Stimulated activated CD8-positive, alpha-beta memory T cell treated with anti-CD3 and anti-CD28 coated beads, Interleukin-2, amount 100 ng/mL, for 1 hour (primary cell): ENCODE measurements at regions not wholly inside any gene's neighbourhood (a gene's known extent, or its start where the extent isn't known, plus 50 kb on each side); places are given as distances from the start of the nearest gene placed in this dataset.
"Not testable (repeated sequence)": the region's sequence is repeated elsewhere in the genome, so short reads cannot be mapped to it uniquely, and the experiment has no call there.

ENCODE experiments used
- DNase-seq, 2 donors: peaks; one replicate each; pipeline ENCODE4 v3.0.0-alpha.2; 2020; ENCODE audit warnings: low read depth in 2 of 2

DNA sequence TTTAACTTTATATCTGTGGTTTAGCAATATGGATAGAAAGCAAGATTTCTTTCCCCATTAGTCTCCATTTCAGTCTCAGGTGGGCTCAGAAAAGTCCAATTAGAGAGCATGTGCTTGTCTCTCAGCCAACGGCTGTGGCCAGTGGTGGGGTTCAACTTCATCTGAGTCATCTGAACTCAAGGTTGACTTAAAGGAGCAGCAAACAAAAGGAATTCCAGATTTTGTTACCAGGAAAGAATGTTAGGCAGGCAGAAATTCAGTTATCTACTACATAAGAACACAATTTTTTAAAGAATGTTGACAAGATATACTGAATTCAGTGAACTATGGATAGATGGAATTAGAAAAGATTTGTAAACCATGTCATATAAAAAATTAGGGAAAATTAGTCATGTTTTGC lies 784.1 kb downstream of the MAT2B start:
- DNase-seq = no peak

DNA sequence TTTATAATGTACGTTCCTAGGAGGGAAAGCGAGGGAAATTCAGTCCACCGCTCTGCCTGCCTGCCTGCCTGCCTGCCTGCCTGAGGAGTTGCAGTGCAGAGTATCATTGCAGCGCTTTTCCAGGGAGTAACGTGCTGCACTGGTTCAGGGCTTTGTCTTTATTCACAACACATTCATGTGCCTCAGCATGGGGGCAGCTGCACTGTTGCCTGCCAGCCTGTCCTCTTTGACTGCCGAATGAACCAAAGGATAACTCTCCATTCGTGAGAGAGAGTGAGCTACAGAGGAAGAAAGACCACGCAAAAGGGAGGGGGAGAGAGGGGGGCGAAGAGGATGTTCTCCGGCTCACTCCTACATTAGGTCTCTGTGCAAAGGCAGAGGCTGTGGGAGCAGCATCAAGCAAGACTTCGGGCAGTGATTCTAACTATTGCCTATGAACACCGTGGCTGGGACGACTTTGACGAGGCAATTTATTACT lies 791.2 kb downstream of the MAT2B start:
- DNase-seq = no peak

DNA sequence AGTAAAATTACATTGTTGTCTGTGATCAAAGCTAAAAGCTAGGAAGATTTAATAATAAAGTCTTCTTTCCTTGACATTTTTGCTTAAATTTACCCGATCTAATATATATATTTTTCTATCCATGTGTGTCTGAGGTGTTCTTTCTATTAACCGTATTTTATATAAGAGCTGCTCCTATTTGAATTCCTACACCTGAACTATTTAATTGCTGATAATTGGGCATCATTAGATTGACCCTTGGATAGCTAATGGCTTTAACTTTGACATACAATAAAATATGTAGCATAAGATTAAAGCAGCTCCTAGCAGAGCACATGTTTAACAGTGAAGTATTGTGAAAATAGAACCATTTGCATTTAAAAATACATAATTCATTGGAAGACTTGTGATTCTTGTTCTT lies 792.7 kb downstream of the MAT2B start:
- DNase-seq = no peak

DNA sequence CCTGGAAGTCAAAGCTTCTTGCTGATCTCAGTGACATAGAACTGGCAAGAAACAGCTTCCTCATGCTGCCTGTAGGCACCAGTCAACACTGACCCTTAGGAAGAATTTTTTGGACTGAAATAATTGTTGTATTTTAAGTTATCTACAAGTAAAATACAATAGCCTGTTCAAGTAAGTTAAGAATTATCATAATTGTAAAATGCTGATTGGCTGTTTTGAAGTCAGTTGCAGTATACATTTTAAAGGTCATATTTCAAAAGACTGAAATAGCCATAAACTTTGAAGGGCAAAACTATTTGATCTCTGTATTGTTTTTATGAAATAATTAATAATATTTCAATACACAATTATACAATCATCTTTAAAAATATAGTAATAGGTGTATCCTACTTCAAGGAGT lies 794.9 kb downstream of the MAT2B start:
- DNase-seq = no peak

DNA sequence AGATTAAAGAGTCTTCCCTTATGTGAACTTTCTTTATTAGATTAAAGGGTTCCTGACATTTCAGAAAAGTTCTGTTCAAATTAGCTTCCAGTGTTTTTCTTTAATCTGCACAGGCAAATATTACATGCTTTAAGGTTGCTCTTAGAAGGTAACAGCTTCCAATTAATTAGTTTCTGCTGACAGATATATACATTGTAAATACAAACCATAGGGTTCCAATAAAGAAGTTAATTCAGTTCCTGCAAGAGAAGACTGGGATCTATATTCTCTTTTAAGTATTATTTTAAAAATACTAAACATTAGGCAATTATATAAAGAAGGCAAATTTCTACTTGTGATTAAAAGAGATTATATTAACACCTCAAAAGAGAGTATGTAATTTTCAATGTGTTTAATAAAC lies 795.7 kb downstream of the MAT2B start:
- DNase-seq = no peak

DNA sequence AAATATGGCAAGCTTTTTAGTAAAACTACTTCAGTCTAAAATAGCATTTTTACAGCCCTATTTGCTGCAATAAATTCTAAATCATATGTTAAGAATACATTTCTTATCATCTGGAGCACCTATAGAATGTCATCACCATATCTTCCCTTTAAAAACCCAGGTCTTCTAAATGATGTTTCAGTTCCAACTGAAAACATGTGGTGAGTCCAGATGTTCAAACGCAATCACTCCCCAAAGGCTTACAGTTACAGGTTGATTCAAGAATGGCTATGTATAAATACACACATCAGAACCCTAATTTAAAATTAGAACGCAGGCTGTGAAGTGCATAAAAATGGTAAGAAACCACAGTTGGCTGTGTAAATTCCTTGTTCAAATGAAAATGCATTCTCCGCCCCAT lies 796.3 kb downstream of the MAT2B start:
- DNase-seq = no peak

DNA sequence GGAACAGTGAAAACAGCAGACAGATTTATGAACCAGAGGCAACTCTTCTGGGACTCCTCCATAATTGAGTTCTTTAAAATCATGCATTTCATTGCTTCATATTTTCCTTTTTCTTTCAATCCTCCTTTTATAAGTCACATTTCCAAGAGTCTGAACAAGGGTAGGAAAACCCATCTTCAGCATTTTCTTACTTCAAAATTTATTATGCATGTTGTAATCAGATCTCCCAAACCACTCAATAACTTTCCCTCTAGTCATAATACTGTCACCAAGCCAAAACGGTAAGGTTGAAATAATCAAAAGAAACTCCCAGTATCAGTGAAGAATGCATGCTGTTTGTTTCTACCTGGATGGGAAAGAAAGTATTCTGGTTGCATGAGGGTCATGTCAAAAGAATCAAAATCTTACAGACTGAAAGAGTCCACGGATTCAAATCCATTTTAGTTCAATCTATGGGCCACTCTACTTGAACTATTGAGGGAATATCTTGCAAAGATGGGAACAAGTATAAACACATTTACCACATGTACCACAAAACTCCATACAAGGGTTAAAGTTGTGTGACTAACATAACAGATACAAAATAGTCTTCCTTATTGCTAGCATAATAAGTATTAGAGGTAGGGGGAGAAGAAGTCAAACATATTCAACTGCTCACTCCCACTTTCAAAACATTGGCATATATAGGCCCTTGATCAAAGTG lies 797.3 kb downstream of the MAT2B start:
- no peak for DNase-seq

DNA sequence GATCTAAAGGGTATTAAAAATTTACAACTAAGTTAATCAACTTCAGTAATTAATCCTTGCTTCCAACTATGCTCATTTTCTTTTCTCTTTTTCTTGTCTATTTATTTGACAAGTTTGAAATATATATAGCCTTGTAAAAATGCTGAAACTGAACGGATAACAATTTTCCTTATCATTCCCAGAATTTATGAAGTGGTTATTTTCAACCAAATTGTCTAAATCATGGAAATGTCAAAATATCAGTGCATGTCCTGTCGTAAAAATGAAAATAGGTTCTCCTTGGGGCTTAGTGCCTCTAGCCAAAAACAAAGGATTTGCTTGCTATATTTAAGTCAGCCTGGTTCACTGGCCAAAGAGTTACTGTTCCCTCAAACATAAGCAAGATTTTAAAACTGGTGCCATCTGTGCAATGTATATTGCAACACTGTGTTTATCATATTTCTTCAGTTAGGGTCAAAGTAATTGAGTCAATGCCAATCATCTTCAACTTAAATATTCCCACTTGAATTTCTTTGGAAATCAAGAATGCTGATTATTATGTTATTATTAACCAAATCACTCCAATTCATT lies 798.3 kb downstream of the MAT2B start:
- no peak for DNase-seq

DNA sequence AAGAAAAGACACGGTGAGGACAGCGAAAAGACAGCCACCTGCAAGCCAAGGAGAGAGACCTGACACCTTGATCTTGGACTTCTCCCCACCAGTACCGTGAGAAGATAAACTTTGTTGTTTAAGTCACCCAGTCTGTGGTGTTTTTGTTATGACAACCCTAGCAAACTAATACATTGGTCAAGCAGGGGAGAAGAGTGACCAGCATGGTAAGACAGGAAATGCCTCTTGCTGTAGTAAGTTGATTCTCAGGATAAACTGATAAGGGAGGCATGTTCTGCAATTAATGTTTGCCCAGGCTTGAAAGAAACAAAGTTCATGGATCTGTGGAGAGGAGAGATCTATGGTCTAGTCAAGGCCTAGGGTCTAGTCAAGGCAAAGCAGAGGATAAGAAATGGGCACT lies 801.2 kb downstream of the MAT2B start:
- no peak for DNase-seq

DNA sequence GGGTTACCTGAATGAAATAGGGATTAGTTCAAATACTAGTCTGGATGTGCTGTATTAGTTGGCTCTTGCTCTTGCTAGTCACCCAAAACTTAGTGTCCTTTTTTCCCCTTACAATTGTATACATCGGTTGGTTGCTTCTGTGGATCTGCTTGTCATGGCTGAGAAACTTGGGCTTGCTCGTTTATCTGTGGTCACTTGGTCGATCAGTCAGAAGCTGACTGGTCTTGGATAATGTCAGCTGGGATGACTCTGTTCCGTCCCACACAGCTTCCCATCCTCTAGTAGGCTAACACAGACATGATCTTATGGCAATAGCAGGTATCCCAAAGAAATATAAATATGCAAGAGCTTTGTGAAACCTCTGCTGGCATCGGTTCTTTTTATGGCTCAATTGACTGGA lies 807.4 kb downstream of the MAT2B start:
- no peak for DNase-seq

DNA sequence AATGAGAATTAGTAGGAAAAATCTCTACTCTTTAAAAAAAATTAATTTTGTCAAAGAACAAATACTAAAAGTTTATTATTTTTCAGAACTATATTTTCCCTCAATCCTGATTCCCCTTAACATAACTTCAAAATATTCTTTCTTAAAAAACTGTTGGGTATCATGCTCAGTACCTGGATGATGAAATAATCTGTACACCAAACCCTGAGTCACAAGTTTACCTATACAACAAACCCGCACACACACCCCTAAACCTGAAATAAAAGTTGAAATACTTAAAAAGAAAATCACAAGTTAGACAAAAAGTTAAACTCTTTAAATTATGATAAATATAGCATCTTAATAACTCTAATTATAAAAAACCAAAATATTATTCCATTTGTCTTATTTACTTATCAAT lies 812.3 kb downstream of the MAT2B start:
- no peak for DNase-seq

DNA sequence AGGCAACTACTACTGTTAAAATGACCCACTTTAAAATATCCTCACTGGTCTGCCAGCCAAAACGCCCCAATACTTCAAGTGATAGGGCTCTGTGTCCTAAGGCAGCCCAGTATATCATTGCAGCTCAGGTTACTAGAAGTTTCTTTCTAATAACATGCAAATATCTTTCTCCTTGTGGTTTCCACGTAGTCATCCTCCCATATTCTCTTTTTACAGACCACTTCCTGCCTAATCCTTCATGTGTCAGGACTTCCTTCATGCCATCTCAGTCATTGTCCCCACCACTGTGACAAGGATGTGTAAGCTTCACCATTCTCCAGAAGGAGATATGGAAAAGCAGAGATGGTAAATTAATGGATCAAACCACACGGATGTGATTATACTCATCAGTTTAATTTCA lies 813.7 kb downstream of the MAT2B start:
- DNase-seq = no peak

DNA sequence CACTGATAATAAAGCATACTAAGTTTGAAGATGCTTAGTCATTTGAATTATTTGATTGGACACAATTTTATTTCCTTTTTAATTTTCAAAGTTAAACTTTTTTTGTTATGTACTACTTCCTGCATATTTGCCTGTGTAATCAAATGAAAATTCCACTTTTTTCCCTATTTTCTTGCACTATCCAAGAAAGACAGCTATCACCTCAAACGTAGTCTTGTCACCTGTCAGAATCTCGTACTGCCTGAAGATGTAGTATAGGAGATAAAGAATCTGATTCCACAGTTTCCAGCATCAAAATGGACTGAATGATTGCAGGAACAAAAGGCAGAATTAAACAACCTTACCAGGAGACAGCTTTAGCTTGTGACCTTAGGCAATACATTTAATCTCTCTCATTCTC lies 818.8 kb downstream of the MAT2B start:
- DNase-seq = no peak

DNA sequence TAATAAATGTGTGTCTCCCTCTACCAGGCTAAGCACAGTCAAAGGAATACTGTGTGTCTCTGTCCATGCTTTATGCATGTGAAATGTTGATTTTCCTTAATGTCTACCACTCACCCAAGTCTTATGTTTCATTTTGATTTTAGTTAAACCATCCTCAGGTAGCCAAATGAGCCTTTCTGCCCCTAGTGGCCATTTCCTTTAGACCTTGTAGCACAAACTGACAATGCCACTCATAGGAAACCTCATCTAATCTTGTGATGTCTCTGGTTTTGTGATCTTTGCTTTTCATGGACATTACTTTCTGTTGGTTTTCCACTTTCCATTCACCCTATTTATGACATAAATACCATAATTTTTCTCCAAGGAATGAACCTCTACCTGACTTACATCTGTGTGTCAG lies 820.8 kb downstream of the MAT2B start:
- DNase-seq = no peak

DNA sequence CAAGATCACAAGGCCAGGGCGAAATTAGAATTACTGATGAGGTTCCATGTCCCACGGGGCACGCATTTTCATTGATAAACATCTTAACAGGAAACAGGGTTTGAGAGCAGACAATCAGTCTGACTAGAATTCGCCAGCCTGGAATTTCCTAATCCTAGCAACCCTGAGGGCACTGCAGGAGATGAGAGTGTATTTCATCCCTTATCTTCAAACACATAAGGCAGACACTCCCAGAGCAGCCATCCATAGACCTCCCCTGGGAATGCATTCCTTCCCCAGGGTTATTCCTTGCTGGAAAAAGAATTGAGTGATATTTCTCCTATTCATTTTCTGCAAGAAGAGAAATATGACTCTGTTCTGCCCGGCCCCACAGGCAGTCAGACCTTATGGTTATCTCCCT lies 821.7 kb downstream of the MAT2B start:
- DNase-seq = not testable (repeated sequence)

DNA sequence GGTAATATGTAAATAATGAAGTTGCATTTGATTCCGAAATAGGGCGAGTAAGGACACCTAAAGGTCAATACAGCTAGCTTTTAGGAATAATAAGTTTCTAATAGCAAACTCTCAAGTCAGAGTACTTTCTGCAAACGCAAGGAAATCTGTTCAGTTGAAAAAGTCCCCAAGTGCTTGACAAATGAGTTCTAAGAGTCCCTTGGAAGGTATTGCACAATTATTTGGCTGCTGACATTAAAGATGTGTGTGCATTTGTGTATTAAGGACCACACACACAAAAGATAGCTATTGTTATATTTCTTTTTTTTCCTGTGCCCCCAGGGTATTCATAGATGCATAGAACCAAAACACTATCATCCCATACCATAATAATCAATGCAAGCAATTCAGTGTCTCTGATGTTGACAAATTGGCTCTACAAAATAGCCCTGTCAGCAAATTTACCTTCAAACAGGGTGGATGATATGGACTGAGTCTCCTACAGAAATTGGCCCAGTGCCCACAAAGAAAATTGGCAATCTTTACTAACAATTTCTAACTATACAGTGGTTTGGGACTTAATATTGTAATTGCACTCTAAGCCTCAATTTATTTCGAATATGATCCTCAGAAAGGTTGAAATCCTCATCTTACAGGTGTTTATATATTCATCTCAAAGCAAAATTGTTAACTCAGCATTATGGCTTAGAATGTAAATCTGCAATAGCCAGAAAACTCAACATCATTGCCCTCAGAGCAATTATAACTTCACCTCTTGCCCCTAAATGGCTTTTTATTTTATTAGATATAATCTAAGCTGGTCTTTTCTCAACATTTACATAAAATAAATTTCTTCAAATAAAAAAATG lies 827.2 kb downstream of the MAT2B start:
- DNase-seq = no peak

DNA sequence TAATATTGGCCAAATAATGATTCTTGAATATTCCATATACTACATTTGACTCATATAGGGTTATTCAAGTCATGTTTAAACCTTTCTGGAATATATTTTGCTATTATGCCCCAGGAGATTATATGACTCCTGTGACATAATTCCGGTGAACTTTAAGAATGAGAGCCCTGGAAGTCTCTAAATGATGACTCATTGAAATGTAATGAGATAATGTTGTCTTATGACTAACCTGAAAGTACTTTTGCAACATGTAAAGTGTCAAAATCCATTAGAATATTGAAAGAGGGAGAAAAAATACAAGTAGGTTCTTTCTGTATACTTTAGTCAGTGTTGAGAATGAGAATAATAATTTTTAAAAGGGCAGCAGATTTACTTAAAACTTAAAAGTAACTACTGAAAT lies 830.4 kb downstream of the MAT2B start:
- DNase-seq = no peak

DNA sequence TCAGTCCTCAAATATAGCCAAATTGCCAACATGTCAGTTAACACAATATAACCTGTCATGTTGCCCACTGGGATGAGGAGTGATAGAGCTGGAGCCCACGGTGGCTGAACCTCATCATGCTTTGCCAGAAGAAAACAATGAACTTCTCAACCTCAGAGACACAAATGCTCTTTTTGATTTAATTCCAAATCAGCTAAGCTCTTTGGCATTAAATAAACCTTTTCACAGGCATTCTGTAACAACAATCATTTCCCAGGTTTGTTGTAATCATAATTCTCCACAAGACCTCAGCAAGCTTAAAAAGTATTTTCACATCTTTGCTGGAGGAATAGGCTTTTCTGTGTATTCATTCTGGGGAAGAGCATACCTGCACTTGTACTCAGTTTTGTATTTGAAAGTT lies 830.9 kb downstream of the MAT2B start:
- DNase-seq = no peak

DNA sequence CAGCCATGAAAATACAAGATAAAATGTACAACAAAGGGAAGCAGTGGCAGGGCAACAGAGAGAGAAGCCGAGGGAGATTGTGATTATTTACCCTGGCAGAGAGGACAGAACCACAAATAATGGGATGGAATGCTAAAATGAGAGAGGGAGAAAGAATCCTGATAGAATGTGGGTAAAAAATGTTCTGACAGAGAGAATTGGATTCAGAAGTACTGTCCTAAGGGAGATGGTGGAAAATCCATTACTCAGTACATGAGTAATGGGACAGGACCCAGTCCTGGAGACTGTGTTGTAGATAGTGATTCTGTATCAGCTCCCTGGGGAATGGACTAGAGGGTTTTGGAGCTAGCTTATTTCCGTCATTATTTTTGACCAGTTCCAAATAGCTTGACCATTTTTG lies 831.5 kb downstream of the MAT2B start:
- DNase-seq = no peak

DNA sequence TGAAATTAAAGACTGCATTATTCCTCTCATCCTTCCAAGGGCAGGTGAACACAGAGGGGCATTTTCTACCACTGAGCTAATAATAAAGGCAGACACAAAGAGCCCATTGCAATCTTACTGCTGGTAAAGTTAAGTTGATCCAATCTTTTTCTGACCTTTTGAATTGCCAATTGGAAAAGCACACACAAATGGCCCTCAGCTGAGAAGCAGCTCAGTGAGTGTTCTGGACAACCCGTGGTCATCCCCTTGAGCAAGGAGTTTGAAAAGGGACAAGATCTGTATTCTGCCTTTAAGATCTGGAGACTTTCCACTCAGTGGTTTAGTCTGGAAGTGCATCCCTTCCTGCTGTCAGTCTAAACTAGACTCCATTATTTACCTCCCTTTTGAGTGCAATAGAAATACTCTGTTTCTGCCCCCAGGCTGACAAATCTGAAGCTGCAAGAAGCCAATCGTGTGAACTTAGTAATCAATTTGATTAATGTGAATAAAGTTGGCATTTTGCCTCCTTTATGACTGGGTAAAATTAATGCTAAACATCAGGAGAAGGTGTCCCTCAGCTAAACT lies 835.7 kb downstream of the MAT2B start:
- DNase-seq = no peak

DNA sequence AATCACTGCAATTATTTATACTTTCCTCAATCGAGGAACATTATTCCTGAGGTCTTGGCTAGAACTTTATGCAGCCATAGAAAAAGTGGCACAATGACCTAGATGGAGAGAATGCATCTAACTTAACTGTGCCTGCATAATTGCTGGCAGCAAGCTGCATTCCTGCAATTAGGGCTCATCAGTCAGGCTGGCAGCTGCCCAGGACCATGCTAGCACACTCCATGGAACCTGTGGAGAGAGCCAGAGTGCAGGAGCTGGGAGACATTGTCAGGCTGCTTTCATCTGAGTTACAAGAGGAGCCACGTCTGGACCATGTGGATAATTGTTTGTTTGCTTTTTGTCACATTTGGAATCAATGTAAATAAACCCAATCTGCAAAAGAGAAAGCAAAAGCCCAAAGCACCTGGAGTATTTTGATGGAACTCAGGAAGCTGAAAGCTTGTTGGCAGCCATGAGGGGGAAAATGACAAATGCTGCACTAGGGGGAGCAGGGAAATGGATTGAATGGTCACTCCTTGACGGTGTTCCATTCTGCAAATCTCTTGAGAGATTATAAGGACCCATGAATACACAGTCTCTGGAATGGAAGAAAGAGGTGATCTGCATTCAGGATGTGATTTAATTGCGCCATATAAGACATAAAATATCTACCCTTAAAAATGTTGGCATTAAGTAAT lies 839.9 kb downstream of the MAT2B start:
- no peak for DNase-seq

DNA sequence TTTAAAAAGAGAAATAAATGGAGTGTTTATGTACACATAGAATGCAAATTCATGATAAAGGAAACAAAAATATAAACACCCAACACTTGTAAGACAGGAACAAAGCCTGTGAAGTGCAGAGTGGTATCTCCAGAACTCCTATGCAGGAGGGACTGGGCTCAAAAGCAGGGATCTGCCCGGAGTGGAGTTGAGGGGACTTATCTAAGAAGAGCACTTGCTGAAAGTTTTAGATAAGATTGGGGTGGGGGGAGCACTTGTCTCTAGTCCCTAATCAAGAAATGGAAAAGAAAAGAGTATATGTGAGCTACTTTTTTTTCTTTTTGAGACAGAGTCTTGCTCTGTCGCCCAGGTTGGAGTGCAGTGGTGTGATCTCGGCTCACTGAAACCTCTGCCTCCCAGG lies 840.4 kb downstream of the MAT2B start:
- no peak for DNase-seq
